Stimulated activated CD4-positive, alpha-beta T cell treated with anti-CD3 and anti-CD28 coated beads, Interleukin-12 subunit alpha, Interleukin-12 subunit beta, amount 100 ng/mL, for 4 hours (primary cell): ENCODE measurements at regions not wholly inside any gene's neighbourhood (a gene's known extent, or its start where the extent isn't known, plus 50 kb on each side); places are given as distances from the start of the nearest gene placed in this dataset.
"Not testable (repeated sequence)": the region's sequence is repeated elsewhere in the genome, so short reads cannot be mapped to it uniquely, and the experiment has no call there.

Source experiments
- DNase-seq: peaks from one replicate; pipeline ENCODE4 v3.0.0-alpha.2; 2020

GRCh38 chr4:27985522-27985921 lies 1124.9 kb downstream of the STIM2 start:
- DNase-seq: no peak

- DNase-seq: no peak
Observed at GRCh38 chr4:27986476-27986875, 1125.8 kb downstream of the STIM2 start.

GRCh38 chr4:28001698-28002097 lies 1141.1 kb downstream of the STIM2 start:
- no peak for DNase-seq

- DNase-seq: no peak
Observed at GRCh38 chr4:28004520-28004919, 1143.9 kb downstream of the STIM2 start.

DNA sequence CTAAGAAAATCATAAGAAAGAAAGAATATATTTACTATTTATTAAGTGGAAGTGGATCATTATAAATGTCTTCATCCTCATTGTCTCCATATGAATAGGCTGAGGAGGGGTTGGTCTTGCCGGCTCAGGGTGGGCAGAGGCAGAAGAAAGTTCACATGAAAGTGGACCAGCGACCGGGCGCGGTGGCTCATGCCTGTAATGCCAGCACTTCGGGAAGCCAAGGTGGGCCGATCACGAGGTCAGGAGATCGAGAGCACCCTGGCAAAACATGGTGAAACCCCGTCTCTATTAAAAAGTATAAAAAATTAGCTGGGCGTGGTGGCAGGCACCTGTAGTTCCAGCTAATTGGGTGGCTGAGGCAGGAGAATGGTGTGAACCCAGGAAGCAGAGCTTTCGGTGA lies 1145.4 kb downstream of the STIM2 start:
- DNase-seq: no peak

- no peak for DNase-seq
Observed at GRCh38 chr4:28007693-28008092, 1147.1 kb downstream of the STIM2 start.

- no peak for DNase-seq
Observed at GRCh38 chr4:28009541-28009940, 1148.9 kb downstream of the STIM2 start.

- DNase-seq: no peak
Observed at GRCh38 chr4:28010577-28011240, 1150.1 kb downstream of the STIM2 start.

DNA sequence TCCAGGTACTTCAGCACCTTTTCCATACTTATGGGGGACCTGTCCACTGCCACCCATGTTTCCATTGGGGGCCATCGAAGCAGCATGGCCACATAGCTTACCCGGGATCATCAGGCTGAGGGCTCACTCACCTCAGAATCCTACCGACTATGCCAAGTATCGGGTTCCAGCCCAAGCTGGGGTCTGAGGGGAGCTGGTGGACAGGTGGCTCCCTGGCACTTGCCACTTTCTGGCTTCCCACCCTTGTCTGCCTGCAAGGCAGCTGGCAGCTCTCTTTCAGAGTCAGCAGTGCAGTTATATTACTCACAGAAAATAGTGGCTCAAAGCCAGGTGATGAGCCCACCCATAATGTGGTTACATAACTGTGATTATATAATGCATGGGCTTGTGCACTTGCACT lies 1153.8 kb downstream of the STIM2 start:
- no peak for DNase-seq

DNA sequence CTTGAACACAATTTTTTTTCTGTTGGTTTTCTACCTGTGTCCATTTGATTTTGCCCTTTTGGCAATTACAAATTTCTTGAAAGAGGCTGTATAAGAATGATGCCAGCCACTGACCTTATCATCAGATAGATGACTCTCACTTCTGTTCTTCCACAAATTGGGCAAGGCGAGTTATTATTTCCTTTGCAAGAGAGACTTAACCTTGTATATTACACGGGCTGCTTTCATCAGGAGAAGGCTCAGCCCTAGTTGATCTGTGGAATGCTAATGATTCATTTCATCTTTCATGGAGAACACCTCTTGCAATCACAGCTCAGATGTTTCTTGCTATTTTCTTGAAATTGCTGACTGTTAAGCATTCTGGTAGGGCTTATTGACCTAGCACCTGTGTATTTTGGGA lies 1155.4 kb downstream of the STIM2 start:
- no peak for DNase-seq

DNA sequence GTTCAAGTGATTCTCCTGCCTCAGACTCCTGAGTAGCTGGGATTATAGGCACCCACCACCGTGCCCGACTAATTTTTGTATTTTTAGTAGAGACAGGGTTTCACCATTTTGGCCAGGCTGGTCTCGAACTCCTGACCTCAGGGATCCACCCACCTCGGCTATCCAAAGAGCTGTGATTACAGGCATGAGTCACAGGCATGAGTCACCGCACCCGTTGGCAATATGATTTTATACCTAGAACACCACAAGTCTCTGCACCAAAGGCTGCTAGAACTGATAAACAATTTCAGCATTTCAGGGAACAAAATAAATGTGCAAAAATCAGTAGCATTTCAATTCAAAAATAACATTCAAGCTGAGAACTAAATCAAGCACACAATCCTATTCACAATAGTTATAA lies 1177.6 kb downstream of the STIM2 start:
- DNase-seq: not testable (repeated sequence)

DNA sequence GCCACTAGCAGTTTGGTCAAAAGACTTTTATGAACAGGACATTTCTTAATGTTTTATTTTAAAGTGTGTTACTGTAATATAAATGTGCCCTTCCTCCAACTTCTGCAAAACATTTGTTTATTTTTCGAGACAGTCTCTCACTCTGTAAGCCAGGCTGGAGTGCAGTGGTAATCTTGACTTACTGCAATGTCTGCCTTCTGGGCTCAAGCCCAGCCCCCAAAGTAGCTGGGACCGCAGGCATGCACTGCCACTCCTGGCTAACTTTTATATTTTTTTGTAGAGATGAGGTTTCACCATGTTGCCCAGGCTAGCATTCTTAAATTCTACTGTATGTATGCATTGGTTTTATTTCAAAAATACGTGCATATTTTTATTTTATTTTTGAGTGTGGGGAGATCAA lies 1201.9 kb downstream of the STIM2 start:
- no peak for DNase-seq

- no peak for DNase-seq
Observed at GRCh38 chr4:28073860-28074555, 1213.4 kb downstream of the STIM2 start.

GRCh38 chr4:28075401-28075956 lies 1214.8 kb downstream of the STIM2 start:
- no peak for DNase-seq

DNA sequence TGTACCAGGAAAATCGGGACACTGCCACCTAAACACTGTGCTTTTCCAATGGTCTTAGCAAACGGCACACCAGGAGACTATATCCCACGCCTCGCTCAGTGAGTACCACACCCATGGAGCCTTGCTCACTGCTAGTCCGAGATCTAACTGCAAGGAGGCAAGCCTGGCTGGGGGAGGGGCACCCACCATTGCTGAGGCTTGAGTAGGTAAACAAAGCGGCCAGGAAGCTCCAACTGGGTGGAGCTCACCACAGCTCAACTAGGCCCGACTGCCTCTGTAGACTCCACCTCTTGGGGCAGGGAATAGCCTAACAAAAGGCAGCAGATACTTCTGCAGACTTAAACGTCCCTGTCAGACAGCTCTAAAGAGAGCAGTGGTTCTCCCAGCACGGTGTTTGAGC lies 1216.6 kb downstream of the STIM2 start:
- DNase-seq: not testable (repeated sequence)

DNA sequence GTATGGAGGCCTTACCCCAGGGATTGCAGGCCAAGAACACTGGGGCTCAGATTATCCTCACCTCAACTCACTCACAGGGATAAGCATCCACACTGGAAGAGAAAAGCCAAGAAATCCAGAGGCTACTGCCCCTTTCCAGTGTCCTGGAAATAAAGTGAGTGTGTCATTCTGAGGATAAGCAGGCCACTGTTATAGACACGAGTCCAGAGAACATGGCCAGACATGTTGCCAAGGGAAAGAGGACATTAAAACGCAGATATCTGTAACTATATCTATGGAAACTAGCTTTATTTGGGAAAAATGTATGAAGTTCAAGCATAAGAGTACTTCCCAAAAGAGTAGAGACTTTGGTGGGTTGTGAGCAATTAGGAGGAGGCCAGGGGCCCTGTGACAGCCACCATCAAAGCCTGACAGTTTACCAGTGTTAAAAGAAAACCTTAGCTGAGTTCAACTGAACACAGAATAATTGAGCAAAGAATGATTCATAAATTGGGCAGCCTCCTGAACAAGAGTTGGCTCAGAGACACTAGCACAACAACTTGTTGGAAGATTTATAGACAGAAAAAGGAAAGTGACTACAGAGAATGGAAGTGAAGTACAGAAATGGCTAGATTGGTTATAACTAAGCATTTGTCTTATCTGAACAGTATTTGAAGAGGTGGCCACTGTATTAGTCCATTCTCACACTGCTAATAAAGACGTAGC lies 1222.2 kb downstream of the STIM2 start:
- no peak for DNase-seq

- no peak for DNase-seq
Observed at GRCh38 chr4:28092610-28093009, 1232.0 kb downstream of the STIM2 start.

- no peak for DNase-seq
Observed at GRCh38 chr4:28093071-28093470, 1232.4 kb downstream of the STIM2 start.

- DNase-seq: no peak
Observed at GRCh38 chr4:28101583-28101982, 1240.9 kb downstream of the STIM2 start.

GRCh38 chr4:28105271-28105859 lies 1244.7 kb downstream of the STIM2 start:
- no peak for DNase-seq

- no peak for DNase-seq
Observed at GRCh38 chr4:28106155-28106554, 1245.5 kb downstream of the STIM2 start.

GRCh38 chr4:28109801-28110200 lies 1249.2 kb downstream of the STIM2 start:
- no peak for DNase-seq

- DNase-seq: not testable (repeated sequence)
Observed at GRCh38 chr4:28112691-28113335, 1252.2 kb downstream of the STIM2 start.
